ENCODE measurements at regions not wholly inside any gene's neighbourhood (a gene's known extent, or its start where the extent isn't known, plus 50 kb on each side); places are given as distances from the start of the nearest gene placed in this dataset.
"Not testable (repeated sequence)": the region's sequence is repeated elsewhere in the genome, so short reads cannot be mapped to it uniquely, and the experiment has no call there.

GRCh38 chr9:113705306-113705927 lies 170.7 kb upstream of the ZNF618 start:
- no peak for DNase-seq (ENCODE audit: low read depth)

- no peak for DNase-seq (ENCODE audit: low read depth)
Measured at GRCh38 chr9:113705928-113706519, 170.1 kb upstream of the ZNF618 start.

DNA sequence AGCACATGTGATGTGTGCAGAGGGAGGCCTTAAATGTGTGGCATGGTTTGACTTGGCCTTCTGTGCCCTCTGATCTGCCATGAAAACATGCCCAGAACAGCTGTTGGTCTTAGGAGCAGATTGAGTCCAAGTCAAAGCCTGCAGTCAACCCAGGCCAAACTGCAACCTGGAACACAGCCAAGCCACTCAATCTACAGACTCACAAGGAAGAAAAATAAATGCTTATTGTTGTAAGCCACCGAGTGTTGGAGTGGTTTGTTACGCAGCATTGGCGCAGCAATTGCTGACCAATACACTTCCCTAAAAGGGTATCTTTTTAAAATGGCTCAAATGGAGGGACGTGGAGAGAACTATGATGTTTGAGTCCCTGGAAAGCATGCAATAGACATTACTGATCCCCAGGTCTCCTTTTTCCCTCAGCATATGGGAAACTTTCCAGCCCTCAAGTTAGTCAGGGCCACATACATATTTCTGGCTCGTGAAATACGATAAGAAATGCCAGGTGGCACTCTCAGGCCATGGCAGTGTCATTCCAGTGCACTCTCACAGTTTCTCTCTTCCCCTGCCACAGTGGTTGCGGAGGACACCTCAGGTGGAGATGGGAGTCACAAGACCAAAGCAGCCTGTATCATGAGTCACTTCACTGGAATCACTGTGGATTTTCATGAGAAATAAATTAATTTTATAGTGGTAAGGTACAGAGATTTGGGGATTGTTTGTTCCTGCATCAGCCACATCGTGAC lies 168.0 kb upstream of the ZNF618 start:
- no peak for DNase-seq (ENCODE audit: low read depth)

DNA sequence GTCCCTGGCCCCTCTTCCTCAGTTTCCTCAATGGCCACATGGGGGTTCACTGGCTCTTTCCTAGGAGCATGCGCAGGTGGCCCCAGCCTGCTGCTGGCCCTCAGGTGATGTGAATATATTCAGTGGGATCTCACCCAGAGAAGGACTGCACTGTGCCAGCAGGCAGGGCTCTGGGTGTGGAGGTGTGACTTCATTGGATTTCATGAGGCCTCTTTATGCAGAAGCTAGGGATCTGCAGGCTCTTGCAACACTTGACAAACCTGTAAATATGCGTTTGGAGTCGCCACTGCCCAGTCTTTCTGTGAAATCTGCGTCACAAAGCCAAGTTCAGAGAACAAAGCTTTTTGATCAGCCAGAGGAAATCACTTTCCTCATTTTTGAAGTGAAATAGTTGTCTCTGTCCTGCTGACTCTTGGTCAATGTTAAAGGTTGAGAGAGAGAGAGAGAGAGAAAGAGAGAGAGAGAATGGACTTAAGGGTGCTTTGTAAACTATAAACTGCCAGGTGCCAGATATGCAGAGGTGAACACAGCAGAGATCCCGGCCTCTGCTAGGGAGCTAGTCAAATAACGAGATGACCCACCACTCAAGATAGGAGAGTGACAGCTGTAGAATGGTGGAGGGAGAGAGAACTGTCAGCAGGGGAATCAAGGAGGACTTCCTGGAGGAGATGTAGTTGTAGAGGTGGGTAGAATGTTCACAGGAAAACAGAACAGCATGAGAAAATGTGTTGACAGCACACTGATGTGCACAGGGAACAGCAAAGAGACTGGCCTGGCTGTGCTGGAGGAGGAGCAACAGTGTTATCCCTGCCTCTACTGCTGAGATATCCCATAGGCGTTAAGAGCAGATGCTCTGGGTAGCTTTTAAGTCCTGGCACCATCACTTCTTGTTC lies 167.0 kb upstream of the ZNF618 start:
- no peak for DNase-seq (ENCODE audit: low read depth)

DNA sequence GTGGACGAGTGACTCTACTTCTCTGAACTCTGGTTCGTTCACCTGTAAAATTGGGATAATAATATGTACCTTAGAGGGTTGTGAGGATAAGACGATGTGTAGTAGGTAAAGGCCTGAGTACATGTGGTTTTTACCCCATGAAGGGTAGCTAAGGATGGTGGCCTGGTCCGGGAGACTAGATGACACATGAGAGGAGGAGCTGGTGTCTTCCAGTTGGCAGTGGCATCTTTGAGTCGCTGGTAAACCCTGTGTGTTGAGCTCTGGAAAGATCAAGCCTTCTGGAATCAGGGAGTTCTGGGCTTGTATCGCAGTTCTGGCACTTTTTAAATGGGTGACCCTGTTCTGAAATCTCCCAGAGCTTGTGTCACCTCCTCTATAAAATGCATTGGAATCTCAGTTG lies 166.4 kb upstream of the ZNF618 start:
- no peak for DNase-seq (ENCODE audit: low read depth)

GRCh38 chr9:113711251-113711650 lies 164.9 kb upstream of the ZNF618 start:
- no peak for DNase-seq (ENCODE audit: low read depth)

DNA sequence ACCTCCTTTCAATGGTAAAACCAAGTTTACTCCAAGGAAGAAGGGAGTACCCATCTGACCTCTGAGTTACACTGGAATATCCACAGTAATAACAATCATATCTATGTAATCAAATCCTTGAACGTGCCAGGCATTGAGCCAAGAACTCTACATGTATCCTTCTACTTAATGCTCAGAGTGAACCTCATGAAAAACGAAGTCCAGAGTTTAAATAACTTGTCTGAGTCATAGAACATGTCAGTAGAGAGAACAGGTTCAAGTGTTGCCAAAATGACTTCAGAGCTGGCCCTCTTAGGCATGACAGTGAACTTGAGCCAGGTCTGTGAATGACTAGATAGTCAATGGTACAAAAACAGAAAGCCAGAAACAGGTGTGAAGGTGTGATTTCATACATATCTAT lies 164.1 kb upstream of the ZNF618 start:
- DNase-seq (ENCODE audit: low read depth), result no peak

- no peak for DNase-seq (ENCODE audit: low read depth)
Measured at GRCh38 chr9:113715086-113715485, 161.0 kb upstream of the ZNF618 start.

DNA sequence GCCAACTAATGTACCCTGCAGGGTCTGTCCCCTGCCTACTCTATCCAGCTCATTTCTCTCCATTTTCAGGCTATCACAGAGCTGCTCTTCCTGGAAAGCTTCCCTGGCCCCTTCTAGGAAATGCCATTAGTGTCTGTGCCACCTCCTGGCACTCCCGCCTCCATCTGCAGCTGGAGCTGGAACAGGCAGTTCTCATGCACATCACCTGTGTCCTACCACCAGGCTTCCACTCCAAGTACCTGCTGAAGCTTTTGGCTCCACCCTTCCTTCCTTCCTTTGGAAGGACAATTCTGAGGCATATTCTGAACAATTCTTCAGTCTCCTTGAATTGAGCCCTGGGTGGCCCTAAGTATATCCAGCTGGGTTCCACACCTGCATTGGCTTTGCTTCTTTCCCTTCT lies 156.2 kb upstream of the ZNF618 start:
- DNase-seq (ENCODE audit: low read depth), result no peak

- DNase-seq (ENCODE audit: low read depth), result no peak
Measured at GRCh38 chr9:113720495-113720894, 155.6 kb upstream of the ZNF618 start.

- no peak for DNase-seq (ENCODE audit: low read depth)
Measured at GRCh38 chr9:113721856-113722255, 154.3 kb upstream of the ZNF618 start.

DNA sequence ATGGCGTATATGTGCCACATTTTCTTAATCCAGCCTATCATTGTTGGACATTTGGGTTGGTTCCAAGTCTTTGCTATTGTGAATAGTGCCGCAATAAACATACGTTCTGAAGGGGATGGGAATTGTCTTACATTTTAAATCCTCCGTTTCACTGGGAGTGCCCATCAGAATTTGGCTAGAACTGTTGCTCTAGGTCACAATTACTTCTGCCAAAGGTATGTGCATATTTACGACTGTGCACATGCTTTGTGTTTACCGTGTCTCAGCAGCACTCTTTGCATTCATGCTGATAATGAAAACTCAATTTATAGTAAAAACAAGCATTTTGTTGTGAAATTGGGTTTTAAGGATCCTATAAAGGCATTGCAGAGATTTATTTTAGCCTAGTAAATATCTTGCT lies 151.9 kb upstream of the ZNF618 start:
- no peak for DNase-seq (ENCODE audit: low read depth)

DNA sequence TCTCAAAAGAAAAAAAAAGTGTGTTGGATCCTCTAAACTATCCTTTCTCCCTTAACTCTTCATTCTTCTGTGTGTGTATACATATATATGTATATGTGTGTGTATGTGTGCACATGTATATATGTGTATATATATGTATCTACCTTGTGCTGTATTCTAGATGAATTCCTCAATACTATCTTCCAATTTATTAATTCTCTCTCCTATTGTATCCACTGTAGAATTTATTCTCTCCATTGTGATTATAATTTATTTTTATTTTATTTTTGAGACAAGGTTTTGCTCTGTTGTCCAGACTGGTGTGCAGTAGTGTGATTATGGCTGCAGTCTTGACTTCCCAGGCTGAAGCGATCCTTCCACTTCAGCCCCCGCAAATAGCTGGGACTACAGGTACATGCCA lies 147.1 kb upstream of the ZNF618 start:
- DNase-seq (ENCODE audit: low read depth), result no peak

DNA sequence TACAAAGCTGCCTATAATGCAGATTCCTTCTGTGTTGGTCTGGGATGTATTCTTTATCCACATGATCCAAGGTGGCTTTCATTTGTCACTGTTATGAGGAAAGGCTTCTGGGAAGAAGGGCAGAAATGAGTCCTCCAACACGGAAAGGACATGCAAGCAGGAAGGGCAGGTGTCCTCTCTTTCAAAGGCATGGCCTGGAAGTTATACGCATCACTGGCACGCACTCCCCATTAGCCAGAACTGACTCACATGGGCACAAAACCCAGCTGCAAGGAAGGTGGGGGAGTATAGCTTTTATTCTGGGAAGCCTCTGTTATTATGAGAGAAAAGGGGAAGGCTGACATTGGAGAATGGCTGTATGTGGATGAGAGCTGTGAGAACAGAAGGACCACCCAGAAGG lies 141.3 kb upstream of the ZNF618 start:
- no peak for DNase-seq (ENCODE audit: low read depth)

- no peak for DNase-seq (ENCODE audit: low read depth)
Measured at GRCh38 chr9:113737517-113738271, 138.4 kb upstream of the ZNF618 start.

GRCh38 chr9:113738496-113738892 lies 137.6 kb upstream of the ZNF618 start:
- DNase-seq (ENCODE audit: low read depth), result no peak

GRCh38 chr9:113738893-113739604 lies 137.1 kb upstream of the ZNF618 start:
- no peak for DNase-seq (ENCODE audit: low read depth)

DNA sequence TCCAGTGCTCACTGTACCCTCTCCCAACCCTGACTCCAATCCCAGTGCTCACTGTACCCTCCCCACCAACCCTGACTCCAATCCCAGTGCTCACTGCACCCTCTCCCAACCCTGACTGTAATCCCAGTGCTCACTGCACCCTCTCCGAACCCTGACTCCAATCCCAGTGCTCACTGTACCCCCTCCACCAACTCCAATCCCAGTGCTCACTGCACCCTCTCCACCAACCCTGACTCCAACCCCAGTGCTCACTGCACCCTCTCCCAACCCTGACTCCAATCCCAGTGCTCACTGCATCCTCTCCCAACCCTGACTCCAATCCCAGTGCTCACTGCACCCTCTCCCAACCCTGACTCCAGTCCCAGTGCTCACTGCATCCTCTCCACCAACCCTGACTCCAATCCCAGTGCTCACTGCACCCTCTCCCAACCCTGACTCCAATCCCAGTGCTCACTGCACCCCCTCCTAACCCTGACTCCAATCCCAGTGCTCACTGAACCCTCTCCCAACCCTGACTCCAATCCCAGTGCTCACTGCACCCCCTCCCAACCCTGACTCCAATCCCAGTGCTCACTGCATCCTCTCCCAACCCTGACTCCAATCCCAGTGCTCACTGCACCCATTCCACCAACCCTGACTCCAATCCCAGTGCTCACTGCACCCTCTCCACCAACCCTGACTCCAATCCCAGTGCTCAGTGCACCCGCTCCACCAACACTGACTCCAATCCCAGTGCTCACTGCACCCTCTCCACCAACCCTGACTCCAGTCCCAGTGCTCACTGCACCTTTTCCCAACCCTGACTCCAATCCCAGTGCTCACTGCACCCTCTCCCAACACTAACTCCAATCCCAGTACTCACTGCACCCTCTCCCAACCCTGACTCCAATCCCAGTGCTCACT lies 136.3 kb upstream of the ZNF618 start:
- DNase-seq (ENCODE audit: low read depth), result not testable (repeated sequence)

DNA sequence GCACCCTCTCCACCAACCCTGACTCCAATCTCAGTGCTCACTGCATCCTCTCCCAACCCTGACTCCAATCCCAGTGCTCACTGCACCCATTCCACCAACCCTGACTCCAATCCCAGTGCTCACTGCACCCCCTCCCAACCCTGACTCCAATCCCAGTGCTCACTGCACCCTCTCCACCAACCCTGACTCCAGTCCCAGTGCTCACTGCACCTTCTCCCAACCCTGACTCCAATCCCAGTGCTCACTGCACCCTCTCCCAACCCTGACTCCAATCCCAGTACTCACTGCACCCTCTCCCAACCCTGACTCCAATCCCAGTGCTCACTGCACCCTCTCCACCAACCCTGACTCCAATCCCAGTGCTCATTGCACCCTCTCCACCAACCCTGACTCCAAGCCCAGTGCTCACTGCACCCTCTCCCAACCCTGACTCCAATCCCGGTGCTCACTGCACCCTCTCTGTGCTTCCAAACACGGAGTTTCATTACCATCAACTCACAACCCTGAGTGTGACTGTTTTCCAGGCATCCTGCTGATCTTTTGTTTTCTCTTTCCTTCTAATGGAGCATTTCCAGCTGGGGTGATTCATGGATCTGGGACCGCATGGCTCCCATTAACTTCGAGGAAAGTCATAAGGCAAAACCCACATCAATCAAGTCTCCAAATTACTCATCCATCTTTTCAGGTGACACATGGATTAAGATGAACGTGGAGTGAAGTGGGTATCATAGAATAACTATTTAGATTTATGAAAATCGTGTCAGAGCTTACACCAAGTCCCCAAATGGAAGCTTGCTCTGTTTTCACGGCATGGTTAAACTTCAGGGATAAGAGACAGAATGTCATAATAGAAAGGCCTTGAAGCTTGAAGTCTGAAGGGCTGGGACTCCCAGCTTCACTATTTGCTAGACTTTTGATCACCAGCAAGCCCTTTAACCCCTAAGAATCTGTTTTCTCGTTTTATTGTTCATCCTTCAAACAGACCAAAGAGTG lies 135.3 kb upstream of the ZNF618 start:
- DNase-seq (ENCODE audit: low read depth), result not testable (repeated sequence)

All from stimulated activated CD8-positive, alpha-beta memory T cell treated with anti-CD3 and anti-CD28 coated beads, Interleukin-15, amount 100 ng/mL, for 1 hour (primary cell).